Activated T-cell treated with anti-CD3 and anti-CD28 coated beads, Interleukin-2, amount 50 U/mL, for 48 hours (primary cell): ENCODE measurements at regions not wholly inside any gene's neighbourhood (a gene's known extent, or its start where the extent isn't known, plus 50 kb on each side); places are given as distances from the start of the nearest gene placed in this dataset.
"Not testable (repeated sequence)": the region's sequence is repeated elsewhere in the genome, so short reads cannot be mapped to it uniquely, and the experiment has no call there.

ENCODE experiments used
- DNase-seq, 2 experiments: peaks; one replicate each; pipeline ENCODE4 v3.0.0-alpha.2; 2020

DNA sequence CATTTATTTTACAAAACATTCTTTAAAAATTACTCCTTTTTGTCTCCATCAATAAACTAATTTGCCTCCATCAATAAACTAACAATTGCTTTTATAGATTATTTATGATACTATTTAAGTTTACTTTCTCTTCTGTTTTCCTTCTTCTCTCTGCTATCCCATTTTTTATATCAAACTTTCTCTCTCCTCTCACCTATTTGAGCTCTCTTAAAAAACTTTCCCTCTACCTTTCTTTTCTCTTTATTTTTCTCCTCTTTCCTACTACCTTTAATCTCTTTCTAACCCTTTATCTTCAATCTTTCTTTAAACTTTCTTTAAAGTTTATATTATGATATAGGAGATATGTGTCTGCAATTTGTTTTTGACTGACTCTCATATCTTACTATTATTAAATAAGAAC is 566.4 kb downstream of the DACH1 start:
- DNase-seq: no peak

DNA sequence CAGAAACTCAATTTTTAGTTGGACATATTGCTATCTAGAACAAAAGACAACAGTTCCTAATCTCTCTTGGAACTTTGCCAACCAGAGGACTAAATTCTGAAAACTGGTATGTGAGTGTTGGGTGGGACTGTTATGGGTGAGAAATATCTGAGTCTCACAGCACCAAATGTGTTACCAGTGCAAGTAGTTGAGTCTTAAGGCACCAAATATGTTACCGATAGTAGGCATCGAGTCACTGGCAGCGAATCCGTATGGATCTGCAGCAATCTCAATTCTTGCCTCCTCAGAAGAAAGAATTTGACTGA is 575.2 kb downstream of the DACH1 start:
- no peak for DNase-seq

DNA sequence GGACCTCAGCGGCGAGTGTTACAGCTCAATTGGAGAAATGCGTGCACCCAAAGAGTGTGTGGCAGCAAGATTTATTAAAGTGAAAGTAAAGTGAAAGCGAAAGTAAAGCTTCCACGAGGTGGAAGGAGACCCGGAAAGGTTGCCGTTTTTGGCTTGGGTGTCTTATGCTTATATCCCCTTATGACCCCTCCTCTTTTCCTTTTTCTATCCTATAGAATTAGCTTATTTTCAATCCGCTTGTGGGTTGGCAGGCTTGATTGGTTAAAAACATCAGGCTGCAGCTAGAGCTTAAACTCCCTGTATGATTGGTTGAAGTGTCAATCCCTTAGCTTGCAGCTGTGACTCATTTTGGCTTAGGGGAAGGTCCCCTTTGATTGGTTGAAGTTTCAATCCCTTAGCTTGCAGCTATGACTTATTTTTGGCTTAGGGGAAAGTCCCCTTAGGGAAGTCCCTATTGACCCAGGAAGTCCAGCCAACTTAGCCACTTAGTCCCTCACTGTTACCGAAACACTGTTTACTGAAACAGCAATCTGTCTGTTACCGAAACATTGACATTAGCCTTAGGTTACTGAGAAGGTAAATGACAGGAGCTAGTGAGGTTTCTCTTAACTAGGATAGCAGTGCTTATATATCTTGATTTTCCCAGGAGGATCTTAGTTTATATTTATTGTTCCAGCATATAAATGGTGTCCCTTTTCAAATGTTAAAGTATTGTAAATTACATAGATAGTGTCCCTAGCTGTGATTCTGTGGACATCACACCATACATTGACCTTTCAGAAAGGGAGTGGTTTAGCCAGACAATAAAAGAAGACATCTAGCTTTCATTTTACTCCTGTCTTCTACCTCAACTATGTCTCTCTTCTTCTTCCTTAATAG is 575.8 kb downstream of the DACH1 start:
- DNase-seq: peak; percentile 35 to 42

DNA sequence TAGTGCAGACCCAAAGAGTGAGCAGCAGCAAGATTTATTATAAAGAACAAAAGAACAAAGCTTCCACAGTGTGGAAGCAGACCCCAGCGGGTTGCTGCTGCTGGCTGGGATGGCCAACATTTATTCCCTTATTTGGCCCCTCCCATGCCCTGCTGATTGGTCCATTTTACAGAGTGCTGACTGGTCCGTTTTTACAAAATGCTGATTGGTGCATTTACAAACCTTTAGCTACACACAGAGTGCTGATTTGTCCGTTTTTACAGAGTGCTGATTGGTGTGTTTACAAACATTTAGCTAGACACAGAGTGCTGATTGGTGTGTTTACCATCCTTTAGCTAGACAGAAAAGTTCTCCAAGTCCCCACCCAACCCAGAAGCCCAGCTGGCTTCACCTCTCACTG is 577.0 kb downstream of the DACH1 start:
- DNase-seq: not testable (repeated sequence)

DNA sequence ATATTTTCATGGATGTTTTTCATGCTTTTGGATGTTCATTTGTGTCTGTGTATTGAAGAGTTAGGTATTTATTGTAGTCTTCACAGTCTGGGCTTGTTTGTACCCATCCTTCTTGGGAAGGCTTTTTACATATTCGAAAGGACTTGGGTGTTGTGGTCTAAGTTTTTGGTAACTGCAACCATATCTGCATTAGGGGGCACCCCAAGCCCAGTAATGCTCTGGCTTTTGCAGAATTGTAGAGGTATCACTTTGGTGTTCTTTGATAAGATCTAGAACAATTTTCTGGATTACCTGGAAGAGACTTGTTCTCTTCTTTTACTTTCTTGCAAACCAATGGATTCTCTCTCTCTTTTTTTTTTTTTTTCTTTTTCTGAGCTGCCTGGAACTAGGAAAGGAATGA is 581.3 kb downstream of the DACH1 start:
- DNase-seq: no peak

DNA sequence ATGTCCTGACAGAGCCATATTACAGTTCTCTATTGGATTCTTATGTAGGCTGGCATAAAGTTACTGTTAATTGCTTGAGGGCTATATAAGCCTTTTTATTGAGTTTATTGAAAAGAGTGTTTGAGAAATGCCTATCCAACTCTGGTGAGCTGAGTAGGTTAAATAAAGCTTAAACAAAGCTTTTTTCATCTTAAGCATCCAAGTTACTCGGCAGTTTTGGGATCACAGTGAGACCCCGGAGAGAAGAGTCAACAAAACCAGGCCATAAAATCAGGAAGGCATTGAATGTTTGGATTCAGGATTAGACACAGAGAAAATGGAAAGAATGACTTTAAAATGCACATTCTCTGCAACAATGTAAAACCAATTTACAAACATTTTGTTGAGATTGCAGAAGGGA is 588.5 kb downstream of the DACH1 start:
- DNase-seq: no peak

DNA sequence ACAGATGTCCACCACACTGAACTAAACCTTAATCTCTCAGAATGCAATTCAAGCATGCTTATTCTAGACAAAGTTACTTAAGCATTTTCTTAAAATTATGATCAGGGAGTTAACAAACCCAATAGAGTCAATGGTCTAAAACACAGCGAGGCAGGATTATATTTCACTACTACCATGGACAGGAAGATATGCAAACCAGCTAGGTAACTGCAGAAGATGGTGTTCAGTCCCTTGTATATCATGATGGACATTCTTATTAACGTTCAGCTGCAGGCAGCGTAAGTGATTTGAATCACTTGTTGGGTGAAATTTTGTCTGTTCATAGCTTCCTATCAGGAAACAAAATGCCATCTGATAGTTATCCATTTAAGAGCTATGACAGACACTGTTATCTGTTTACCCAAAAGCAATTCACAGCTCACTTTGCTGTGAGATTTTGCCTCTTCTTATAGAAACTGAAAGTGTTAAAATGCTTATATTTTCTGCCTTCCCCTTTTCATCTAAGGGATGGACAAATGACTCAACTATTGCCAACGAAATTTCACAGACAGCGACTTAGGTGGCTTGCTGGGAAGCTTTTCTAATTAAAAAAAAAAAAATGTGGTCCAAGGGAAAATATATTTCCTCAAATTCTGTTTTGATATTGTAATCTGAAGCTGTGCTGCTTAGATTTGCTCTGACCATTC is 591.9 kb downstream of the DACH1 start:
- no peak for DNase-seq

DNA sequence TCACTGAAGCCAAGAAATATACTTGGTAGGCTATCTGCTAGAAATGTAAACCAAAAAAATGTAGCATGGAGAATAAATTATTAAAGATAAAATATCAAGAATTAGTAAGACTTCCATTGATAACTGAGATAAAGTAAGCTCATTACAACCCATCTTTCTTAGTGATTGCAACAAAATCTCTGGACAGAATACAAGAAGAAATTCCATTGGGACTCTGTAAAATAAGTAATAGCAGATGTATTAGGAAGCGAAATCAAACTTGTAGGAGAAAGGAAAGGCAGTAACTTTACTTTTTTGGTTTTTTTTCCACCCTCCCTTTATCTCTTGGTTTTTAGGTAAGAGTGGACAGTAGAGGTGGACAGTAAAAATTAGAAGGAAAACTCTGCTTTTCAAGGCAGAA is 605.7 kb downstream of the DACH1 start:
- no peak for DNase-seq

DNA sequence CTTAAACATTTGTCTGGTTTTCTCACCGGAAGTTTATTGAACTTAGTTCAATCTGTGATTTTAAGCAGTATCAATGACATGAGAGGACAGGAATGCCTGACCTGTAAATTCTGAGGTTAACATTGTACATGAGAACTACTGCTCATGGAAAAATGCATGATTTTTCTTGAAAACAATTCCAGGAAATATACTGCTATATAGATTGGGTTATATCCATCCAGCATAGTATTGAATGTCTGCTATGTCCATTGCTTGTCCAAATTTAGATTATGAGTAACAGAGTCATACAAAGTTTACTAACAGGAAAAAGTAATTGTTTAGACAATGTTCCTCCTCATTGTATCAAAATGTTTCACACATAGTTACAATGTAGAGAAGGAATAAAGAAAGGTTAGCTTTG is 606.8 kb downstream of the DACH1 start:
- DNase-seq: no peak

DNA sequence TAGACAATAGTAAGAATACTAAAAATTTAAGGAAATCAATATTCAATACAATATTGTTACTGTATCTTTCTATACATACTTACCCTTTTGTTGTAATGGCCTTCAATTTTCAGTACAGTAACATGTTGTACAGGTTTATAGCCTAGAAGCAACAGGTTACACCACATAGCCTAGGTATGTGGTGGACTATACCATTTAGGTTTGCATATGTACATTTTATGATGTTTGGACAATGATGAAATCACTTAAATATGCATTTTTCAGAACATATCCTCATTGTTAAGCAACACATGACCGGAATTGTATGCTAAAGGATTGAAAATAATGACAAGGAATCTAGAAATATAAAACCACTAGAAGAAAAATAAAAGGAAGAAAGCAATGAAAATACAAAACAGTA is 611.4 kb downstream of the DACH1 start:
- no peak for DNase-seq

DNA sequence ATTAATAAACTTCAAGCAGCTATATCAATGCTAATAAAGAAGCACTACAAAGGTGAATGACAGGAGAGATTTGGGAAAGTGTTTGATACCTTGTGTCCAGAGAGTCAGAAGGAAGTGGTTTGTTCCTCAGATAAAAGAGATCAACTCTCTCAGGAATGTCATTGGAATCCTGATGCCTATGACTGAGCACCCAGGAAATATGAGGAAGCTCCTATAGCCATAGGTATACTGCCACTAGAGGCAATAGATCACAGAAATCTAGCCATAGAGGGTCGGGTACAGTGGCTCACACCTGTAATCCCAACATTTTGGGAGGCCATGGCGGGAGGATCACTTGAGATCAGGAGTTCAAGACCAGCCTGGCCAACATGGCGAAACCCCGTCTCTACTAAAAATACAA is 612.6 kb downstream of the DACH1 start:
- no peak for DNase-seq

DNA sequence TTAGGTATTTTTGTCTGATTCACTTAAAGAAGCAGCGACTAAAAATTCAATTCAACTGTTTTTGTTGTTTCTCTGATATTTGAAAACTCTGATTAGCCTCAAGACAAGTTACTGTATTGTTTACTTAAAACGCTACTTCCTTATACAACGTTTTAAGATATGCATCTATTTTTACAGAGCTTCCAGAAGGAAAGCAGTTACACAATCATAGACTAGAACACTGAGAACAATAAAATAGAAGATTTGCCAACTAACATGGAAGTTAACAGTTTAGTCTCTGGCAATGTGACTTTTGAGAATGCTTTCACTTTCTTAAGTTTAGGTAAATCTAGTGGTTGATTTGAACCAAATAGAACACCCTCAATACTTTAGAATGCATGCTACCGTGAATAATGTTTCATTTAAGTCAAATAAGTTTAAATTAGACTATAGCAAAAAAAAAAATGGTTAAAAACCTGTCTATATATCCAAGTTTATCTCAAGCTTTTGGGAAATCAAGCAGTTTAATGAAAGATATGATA is 614.8 kb downstream of the DACH1 start:
- DNase-seq: no peak

DNA sequence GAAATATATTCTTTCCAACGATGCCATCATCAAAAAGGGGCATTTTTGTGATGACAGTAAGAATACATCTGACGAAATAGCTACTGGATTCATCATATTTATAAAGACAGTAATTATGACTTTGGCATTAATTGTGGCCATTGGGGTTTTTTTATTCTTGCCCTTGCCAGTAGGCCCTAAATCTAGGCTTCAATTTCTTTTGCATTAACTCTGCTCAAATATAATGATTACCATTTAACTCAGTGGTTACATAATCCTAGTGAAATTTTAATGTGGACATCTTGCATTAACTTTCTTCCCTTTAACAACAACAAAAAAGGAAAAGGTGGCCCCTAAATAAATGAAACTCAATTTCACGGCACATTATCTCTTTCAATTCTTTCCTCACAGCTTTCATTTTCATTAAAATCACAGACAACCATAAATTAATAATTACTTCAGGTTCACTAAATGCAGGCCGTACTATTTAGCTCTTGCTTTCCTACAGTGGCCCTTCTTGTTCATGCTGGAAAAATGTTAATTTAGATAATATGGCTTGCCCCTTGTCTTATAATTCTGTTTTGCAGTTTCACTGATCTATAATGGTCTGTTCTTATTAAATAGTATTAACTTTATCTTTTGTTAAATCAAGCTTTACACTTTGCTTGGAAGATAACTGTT is 615.6 kb downstream of the DACH1 start:
- no peak for DNase-seq

DNA sequence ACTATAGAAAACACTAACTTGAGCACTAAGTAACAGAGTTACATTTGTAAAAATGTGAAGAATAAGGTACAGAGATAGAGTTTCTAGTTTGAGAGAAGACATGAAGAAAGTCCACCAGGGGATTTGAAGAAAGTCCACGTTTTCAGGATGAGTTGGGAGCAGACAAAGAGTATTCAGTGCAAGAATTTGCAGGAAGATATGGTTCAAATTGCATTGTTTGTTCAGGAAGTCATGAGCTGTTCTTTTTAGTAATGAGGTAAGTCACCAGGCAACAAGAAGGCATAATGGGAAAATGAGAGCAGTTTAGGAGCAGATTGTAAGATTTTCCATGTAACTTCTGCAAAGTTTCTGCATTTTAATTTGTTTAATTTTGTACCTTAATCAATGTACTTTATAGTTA is 618.0 kb downstream of the DACH1 start:
- DNase-seq: no peak

DNA sequence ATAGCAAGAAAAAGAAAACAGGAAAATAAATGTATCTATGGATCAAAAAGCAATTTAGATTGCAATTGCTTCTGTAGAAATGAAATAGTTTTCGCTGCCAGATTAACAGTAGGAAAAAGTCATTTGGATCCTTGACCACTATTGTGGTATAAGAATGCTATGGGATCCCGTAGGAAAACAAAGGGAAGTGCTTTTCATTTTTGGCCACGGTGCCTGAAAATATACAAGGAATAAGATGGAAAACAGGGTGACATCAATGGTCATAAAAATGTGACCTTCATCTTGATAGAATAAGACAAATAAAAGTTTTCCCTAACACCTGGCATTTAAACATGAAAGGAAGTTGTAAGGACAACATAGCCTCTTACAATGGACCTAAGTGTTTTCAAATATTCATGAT is 622.8 kb downstream of the DACH1 start:
- DNase-seq: no peak

DNA sequence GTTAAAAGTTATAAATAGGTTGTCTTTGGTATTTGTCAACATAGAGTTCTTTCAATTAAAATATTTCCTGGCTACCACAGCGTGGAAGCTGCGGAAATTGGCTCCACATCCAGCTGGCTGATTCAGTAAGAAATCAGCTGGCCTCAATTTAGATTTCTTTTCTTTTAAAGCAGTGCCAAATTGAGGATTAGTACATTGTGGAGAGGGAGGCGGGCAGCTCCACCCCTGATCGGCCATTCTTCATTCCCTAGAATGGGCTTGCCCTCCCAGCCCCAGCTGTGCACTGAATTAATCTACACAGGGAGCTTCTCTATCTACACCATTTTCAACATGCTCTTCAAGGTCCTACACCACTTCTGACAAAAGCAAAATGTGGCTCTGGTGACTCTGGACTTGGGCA is 624.8 kb downstream of the DACH1 start:
- no peak for DNase-seq

DNA sequence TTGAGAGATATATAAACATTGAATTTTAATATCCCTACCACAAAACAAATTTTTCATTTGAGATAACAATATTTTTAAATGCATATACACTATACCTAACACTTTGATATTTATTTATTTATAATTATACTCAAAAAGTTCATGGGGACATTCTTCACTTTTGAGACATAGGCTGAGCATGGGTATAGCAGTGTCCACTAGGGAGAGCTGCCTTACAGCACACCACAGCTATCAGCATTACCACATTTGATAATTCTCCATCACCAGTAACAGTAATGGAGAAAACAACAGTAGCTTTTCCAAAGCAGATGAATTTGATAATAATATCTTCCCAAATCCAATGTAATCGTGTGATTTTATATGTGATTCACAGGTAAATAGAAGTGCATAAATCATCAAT is 626.1 kb downstream of the DACH1 start:
- DNase-seq: no peak

DNA sequence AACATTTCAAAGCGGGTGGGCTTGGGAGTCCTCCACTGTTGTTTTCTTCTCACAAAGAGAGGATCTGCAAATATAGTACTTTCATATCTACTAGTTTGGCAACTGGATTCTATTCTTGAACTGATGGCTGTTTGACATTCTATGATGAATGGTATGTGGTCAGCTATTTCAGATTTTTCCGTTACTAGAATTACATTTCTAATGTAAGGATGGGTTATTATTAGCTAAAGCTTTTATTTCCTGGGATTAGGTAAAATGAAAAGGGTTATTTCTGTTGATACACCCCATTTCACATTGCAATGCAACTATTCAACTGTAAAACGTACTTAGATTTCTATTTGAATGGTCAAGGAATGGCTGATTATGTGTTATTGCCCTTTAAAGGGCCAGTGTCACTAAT is 629.7 kb downstream of the DACH1 start:
- DNase-seq: no peak

DNA sequence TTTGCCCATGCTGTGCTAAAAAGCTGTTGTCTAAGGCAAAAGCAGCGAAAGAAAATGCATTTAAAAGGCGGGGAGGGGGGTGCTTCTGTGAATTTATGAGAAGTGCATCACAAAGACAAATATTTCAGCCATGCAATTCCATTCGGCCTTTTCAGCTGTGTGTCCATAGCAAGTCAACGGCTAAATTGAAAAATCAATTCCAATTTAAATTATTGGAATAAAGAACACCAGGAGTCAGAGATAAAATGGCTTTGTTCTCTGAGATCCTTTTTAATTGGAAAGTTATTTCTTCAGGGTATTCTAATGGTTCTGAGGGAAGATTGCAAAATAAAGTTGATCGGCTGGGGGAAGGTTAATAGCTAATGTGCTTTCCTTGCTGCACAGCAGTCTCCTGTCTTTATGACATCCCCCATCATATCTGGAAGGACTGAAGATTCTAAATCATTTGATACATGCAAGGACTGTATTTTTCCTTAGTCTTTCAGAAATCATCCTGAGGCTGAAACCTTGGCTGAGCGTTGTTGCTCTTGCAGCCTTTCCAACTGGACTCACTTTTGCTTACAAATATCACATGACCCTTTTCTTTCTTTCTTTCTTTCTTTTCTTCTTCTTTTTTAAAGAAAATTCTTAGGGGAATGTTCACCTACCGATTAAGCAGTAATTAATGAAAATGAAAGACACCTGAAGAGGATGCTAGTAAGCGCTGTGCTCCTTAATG is 647.1 kb downstream of the DACH1 start:
- no peak for DNase-seq

DNA sequence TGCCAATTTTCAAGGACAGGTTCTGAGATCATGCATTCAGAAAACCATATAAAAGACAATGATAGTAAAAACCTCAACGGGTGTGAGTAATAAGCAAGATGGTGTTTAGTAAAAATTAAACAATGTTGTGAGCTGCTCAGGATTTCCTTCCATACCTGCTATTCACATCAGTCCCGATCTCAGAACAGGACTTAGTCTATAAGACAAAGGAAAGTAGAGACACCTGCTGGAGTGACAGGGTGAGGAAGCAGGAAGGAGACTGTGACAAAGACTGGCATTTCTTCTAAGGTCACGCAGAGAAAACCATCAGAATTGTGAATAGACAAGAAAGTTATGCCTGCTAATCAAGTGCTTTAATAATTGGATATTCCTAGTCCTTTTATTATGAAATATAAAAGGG is 648.0 kb downstream of the DACH1 start:
- DNase-seq: no peak

DNA sequence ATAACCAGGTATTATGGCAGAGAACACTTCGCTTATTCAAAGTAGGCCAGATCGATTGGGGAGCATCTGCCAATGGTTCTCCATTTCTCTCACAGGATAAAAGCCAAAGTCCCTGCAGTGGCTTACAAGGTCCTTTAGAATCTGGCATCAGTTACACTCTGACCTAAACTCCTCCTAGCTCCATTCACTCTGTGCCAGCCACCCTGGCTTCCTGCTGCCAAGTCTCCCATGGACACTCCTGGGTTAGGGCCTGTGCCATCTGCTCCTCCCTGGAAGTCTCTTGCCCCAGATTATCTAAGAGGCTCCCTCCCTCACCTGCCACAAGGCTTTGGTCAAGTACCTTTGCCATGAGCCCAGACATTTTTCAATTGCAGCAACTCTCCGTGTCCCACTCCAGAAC is 649.2 kb downstream of the DACH1 start:
- DNase-seq: no peak

DNA sequence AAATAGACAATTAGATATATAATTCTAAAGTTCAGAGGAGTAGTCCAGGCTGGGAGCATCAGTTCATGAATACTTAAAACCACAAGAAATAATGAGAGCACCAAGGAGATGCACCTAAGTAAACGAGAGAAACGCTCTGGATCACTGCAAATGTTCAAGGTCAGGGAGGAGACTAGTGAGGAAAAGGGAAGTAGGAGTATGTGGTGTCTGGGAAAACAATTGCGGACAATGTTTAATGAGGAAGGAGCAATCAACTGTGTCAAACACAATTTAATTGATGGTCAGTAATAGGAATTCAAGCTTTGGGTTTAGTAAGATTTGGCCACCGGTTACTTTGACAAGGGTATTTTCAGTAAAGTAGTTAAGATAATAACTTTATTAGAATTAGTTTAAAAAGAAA is 652.2 kb downstream of the DACH1 start:
- DNase-seq: no peak

DNA sequence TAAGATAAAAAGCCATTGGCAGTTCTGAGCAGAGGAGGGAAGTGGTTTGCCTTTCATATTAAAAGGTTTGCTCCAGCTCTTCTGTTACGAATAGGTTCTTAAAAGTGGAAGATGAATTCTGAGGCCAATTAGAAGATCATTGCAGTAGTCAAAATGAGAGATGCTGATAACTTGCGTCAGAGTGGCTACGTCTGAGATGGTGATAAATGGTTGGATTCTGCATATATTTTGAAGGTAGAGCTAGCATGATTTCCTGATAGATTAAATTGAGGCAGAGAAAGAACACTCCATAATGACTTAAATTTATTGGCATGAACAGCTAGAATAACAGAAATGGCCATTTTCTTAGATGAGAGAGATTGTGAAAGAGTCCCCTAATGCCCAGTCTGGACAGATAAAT is 652.6 kb downstream of the DACH1 start:
- DNase-seq: no peak
